ENCODE measurements at regions not wholly inside any gene's neighbourhood (a gene's known extent, or its start where the extent isn't known, plus 50 kb on each side); places are given as distances from the start of the nearest gene placed in this dataset.

GRCh38 chr7:23981314-23981713 is 271.3 kb downstream of the STK31 start:
- DNase-seq = no peak

- DNase-seq = no peak
These were observed 271.7 kb downstream of the STK31 start for GRCh38 chr7:23981758-23982157.

- DNase-seq = no peak
These were observed 278.5 kb upstream of the NPY start for GRCh38 chr7:24005517-24005916.

- DNase-seq = no peak
These were observed 273.5 kb upstream of the NPY start for GRCh38 chr7:24010495-24010894.

GRCh38 chr7:24017519-24017918 is 266.5 kb upstream of the NPY start:
- DNase-seq = no peak

GRCh38 chr7:24018331-24018730 is 265.7 kb upstream of the NPY start:
- no peak for DNase-seq

GRCh38 chr7:24019841-24020240 is 264.1 kb upstream of the NPY start:
- DNase-seq = no peak

- no peak for DNase-seq
These were observed 259.5 kb upstream of the NPY start for GRCh38 chr7:24024276-24025068.

- DNase-seq = no peak
These were observed 258.9 kb upstream of the NPY start for GRCh38 chr7:24025094-24025493.

- DNase-seq = no peak
These were observed 258.2 kb upstream of the NPY start for GRCh38 chr7:24025765-24026164.

GRCh38 chr7:24026351-24026750 is 257.6 kb upstream of the NPY start:
- no peak for DNase-seq

- DNase-seq = no peak
These were observed 254.9 kb upstream of the NPY start for GRCh38 chr7:24029068-24029467.

GRCh38 chr7:24034251-24034650 is 249.7 kb upstream of the NPY start:
- DNase-seq = no peak

- DNase-seq = no peak
These were observed 248.5 kb upstream of the NPY start for GRCh38 chr7:24035366-24036032.

GRCh38 chr7:24036033-24036412 is 248.0 kb upstream of the NPY start:
- DNase-seq = no peak

- DNase-seq = no peak
These were observed 245.0 kb upstream of the NPY start for GRCh38 chr7:24038993-24039392.

GRCh38 chr7:24039991-24040624 is 243.9 kb upstream of the NPY start:
- no peak for DNase-seq

- no peak for DNase-seq
These were observed 242.0 kb upstream of the NPY start for GRCh38 chr7:24042028-24042427.

GRCh38 chr7:24049296-24049695 is 234.7 kb upstream of the NPY start:
- DNase-seq = no peak

GRCh38 chr7:24050991-24051560 is 232.9 kb upstream of the NPY start:
- no peak for DNase-seq

- no peak for DNase-seq
These were observed 232.3 kb upstream of the NPY start for GRCh38 chr7:24051651-24052050.

- DNase-seq = peak; percentile 20
These were observed 231.3 kb upstream of the NPY start for GRCh38 chr7:24052572-24053260.

GRCh38 chr7:24054236-24054635 is 229.8 kb upstream of the NPY start:
- DNase-seq = no peak
